Right lobe of liver (tissue), 6 donors: ENCODE measurements at regions not wholly inside any gene's neighbourhood (a gene's known extent, or its start where the extent isn't known, plus 50 kb on each side); places are given as distances from the start of the nearest gene placed in this dataset.
"Not testable (repeated sequence)": the region's sequence is repeated elsewhere in the genome, so short reads cannot be mapped to it uniquely, and the experiment has no call there.

Experiments used
- ATAC-seq, 4 donors: fragments of 200-7000 bp; cut with Tn5 transposase; one replicate each; pipeline ENCODE4 v1.9.1; 2020; ENCODE audit warnings: mild to moderate bottlenecking in 4 of 4, moderate library complexity in 4 of 4
- DNase-seq, 3 donors: peaks; one replicate each; pipeline ENCODE4 v3.0.0-alpha.2; 2020
- H3K27ac ChIP-seq, 3 donors: fragments of 200-600 bp; one replicate each; pipeline ENCODE4 v1.8.0; 2022
- H3K27me3 ChIP-seq, 2 donors: fragments of 200-600 bp; one replicate each; pipeline ENCODE4 v1.8.0; 2022
- H3K36me3 ChIP-seq, 4 donors: fragments of 200-600 bp; sonication (generic) in 1 of 4; one replicate each; pipeline versions ENCODE4 v1.5.1 to v1.8.0; 2017 to 2022; ENCODE audit warnings: control low read depth in 1 of 4
- H3K4me1 ChIP-seq, 4 donors: fragments of 200-600 bp; sonication (generic) in 1 of 4; one replicate each; pipeline versions ENCODE4 v1.5.1 to v1.8.0; 2017 to 2022; ENCODE audit warnings: control low read depth in 1 of 4
- H3K4me3 ChIP-seq, 3 donors: fragments of 200-600 bp; one replicate each; pipeline ENCODE4 v1.8.0; 2022
- H3K9me3 ChIP-seq, 4 donors: fragments of 200-600 bp; sonication (generic) in 1 of 4; one replicate each; pipeline versions ENCODE4 v1.5.1 to v1.8.0; 2017 to 2022; ENCODE audit warnings: control low read depth in 1 of 4
- POLR2A ChIP-seq: fragments of 450-650 bp; IDR thresholded peaks from one replicate; pipeline ENCODE4 v1.6.1; 2017; ENCODE audit warnings: antibody characterized with exemption, mild to moderate bottlenecking
- WGBS: methylation state at CpG from one replicate; pipeline ENCODE4 v1.1.6; 2018; ENCODE audit warnings: low coverage, low lambda C conversion rate; ENCODE audit not compliant: insufficient coverage; ENCODE audit errors: missing lambda C conversion rate; 5-methylcytosine and 5-hydroxymethylcytosine counted together
- intact Hi-C, 2 donors: fragments of 100-400 bp; cut with DNase I; formaldehyde crosslinking; loops; one replicate each; pipeline versions ENCODE4 v1.11.2 to v1.14.1; 2022
- TF ChIP-seq, protein P1 (sequence below), 4 donors: fragments of 200-600 bp in 3 of 4; fragments of 450-650 bp in 1 of 4; IDR thresholded peaks; one replicate each; pipeline versions ENCODE4 v1.5.1 to v1.8.0; 2016 to 2022; ENCODE audit warnings: antibody characterized with exemption in 4 of 4, mild to moderate bottlenecking in 2 of 4
- donor health status: DM: no; HTN: yes; CAD: no.
- donor health status: DM: no; HTN: no; CAD: no.
- donor health status: DM: no; HTN: no; CAD: no.
- donor health status: DM: no; HTN: yes; CAD: no.
- donor health status: DM: no; HTN: yes; CAD: no.

DNA sequence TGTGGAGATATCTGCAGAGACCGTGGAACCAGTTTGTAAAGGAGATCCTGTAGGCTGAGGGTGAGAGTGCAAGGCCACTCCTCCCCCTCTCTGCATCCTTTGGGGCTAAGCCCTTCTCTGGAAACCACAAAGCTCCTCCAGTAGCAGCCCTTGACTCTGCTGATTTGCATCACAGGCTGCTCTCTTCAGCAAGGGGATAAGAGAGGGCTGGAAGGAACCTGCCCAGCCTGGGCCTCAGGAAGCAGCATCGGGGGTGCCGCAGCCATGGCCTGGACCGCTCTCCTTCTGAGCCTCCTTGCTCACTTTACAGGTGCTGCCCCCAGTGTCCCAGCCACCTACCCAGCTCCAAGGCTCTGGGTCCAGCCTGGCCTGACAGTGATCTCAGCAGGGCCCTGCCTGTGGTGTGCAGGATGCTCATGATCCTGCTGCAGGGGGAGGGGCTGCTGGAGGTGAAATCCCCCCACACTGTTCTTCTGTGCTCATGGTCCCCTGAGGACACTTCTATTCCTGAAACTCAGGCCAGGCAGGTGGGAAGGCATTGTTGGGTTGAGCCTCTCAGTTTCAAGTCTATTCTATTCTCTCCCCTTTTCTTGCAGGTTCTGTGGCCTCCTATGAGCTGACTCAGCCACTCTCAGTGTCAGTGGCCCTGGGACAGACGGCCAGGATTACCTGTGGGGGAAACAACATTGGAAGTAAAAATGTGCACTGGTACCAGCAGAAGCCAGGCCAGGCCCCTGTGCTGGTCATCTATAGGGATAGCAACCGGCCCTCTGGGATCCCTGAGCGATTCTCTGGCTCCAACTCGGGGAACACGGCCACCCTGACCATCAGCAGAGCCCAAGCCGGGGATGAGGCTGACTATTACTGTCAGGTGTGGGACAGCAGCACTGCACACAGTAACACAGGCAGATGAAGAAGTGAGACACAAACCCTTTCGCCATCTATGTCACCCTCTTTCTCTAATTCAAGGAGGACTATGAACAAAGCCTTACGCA lies 68.5 kb upstream of the IGLL5 start:
- Histone ChIP-seq H3K36me3 (no peaks in the 10 kb centered on the region), H3K4me1 (no peaks in the 10 kb centered on the region), H3K27ac (no peak overlapping the region), H3K9me3 (no peaks in the 10 kb centered on the region), H3K27me3 (no peaks in the 10 kb centered on the region), H3K4me3 (no peak overlapping the region)
- intact Hi-C loops = no loop called here
- no peak for TF ChIP-seq POLR2A
- 53% methylated on average over 7 of the region's 12 CpGs for WGBS
- ATAC-seq (peak in 2 of 4 donors; percentile 35 to 44), DNase-seq (no peak)

DNA sequence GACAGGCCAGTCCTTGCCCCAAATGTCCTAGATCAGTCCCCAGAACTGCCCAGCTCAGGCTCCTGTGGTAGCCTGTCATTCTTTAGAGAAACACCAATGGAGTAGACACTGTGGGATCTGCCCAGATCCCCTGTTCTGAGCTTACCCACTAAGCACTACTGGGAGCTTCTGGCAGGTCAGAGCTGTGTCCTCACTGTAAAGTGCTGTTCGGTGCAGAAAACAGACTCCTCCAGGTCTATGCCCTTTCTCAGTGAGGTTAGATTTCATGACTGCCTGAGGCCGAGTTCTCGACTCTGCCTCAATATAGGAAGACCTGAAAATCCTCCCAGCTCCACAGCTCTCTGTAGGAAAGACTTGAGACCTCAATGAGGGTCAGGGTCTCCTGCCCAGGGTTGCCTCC lies 67.5 kb upstream of the IGLL5 start:
- ATAC-seq (no peak), DNase-seq (no peak)
- intact Hi-C loops = no loop called here
- TF ChIP-seq, protein P1, sequence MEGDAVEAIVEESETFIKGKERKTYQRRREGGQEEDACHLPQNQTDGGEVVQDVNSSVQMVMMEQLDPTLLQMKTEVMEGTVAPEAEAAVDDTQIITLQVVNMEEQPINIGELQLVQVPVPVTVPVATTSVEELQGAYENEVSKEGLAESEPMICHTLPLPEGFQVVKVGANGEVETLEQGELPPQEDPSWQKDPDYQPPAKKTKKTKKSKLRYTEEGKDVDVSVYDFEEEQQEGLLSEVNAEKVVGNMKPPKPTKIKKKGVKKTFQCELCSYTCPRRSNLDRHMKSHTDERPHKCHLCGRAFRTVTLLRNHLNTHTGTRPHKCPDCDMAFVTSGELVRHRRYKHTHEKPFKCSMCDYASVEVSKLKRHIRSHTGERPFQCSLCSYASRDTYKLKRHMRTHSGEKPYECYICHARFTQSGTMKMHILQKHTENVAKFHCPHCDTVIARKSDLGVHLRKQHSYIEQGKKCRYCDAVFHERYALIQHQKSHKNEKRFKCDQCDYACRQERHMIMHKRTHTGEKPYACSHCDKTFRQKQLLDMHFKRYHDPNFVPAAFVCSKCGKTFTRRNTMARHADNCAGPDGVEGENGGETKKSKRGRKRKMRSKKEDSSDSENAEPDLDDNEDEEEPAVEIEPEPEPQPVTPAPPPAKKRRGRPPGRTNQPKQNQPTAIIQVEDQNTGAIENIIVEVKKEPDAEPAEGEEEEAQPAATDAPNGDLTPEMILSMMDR (IDR thresholded peaks at IDR 0.05) = no peak
- no peak for TF ChIP-seq POLR2A
- WGBS = 60% methylated on average over 1 of the region's 3 CpGs
- Histone ChIP-seq H3K27ac (no peak overlapping the region), H3K36me3 (no peaks in the 10 kb centered on the region), H3K27me3 (no peaks in the 10 kb centered on the region), H3K4me1 (no peaks in the 10 kb centered on the region), H3K9me3 (no peaks in the 10 kb centered on the region), H3K4me3 (no peak overlapping the region)

DNA sequence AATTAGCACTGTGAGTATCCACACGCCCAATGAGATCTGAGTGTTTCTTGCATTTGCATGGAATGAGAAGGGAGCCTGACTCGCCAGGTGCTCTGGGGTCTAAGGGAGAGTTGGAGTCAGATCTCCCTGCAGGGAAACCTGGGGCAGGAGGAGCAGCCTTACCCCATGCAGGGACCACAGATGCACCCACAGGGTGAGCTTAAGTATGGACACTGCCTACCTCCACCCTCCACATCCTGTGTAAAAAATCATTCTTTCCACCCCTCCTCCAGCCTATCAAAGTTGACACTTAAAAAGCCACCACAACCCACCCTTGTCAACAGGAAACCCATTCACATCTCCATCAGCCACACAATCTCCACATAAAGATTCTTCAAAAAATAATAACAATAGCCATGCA lies 67.0 kb upstream of the IGLL5 start:
- intact Hi-C loops = no loop called here
- Histone ChIP-seq H3K4me3 (no peak overlapping the region), H3K36me3 (no peaks in the 10 kb centered on the region), H3K9me3 (no peaks in the 10 kb centered on the region), H3K4me1 (no peaks in the 10 kb centered on the region), H3K27ac (no peak overlapping the region), H3K27me3 (no peaks in the 10 kb centered on the region)
- no peak for TF ChIP-seq POLR2A
- TF ChIP-seq, protein P1 (IDR thresholded peaks at IDR 0.05) = no peak
- ATAC-seq (peak in 3 of 4 donors; percentile 41 to 57 (median 44)), DNase-seq (no peak)
- 50% methylated on average over 1 of the region's 2 CpGs for WGBS

DNA sequence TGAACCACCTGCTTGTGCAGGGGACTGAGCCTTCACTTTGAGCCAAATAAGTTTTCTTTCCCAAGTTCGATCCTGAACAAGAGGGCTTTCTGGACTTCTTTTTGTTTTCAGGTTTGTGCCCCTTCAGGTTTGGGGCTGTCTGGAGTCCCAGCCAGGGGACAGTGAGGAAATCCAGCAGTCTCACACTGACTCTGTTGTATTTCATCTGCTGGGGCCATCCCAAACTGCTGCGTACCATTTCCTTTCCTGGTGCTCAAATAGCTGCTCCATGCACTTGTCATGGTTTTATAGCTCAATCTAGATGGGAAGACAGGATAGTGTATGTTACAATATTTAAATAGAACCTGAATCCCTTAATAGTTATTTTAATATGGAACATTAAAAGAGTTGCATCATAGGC lies 66.3 kb upstream of the IGLL5 start:
- no peak overlapping the region for H3K27ac ChIP-seq
- ATAC-seq (no peak), DNase-seq (no peak)
- no peak overlapping the region for H3K4me3 ChIP-seq
- no peaks in the 10 kb centered on the region for H3K27me3 ChIP-seq
- 85% methylated on average over 1 of the region's 2 CpGs for WGBS
- intact Hi-C loops = no loop called here
- H3K9me3 ChIP-seq = no peaks in the 10 kb centered on the region
- TF ChIP-seq, protein P1 (IDR thresholded peaks at IDR 0.05) = no peak
- H3K4me1 ChIP-seq = no peaks in the 10 kb centered on the region
- H3K36me3 ChIP-seq = no peaks in the 10 kb centered on the region

DNA sequence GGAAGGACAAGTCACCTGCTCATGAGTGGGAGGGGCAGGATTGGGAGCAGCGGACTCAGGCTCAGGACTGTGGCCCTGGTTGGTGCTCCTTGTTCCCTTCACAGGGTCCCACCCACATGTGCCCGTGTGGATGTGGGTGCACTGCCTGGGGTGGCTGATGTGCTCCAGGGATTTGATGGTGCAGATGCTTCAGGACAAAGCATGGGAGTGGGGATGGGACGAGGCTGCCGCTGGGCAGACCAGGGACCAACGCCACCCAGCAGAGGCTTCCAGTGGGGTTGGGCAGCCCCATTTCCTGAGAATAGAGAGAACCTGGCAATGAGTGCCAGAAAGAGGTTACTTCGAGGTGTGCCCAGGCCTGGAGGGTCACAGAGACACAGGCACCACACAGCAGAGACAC lies 65.5 kb upstream of the IGLL5 start:
- intact Hi-C loops = no loop called here

DNA sequence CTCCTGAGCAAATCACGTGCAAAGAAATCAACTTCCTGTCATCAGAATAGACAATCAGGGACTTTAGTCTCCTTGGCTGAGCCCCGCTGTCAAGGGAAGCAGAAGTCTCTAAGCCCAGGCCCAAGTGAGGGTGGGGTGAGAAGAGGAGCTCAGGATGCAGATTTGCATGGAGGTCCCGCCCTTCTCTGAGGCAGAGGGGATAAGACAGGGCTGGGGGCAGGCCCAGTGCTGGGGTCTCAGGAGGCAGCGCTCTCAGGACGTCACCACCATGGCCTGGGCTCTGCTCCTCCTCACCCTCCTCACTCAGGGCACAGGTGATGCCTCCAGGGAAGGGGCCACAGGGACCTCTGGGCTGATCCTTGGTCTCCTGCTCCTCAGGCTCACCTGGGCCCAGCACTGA lies 65.1 kb upstream of the IGLL5 start:
- H3K27me3 ChIP-seq, ATAC-seq, H3K36me3 ChIP-seq, H3K9me3 ChIP-seq, intact Hi-C loops, H3K4me1 ChIP-seq, H3K27ac ChIP-seq, H3K4me3 ChIP-seq, DNase-seq: not testable (repeated sequence)
- WGBS = 15% methylated on average over 2 of the region's 5 CpGs

More for the DNA sequence above, 65.5 kb upstream of the IGLL5 start:
- no peaks in the 10 kb centered on the region for H3K9me3 ChIP-seq
- no peaks in the 10 kb centered on the region for H3K4me1 ChIP-seq
- no peak for TF ChIP-seq POLR2A
- TF ChIP-seq, protein P1 (IDR thresholded peaks at IDR 0.05) = no peak
- no peak overlapping the region for H3K27ac ChIP-seq
- WGBS = 40% methylated on average over 1 of the region's 6 CpGs
- DNase-seq = no peak
- H3K4me3 ChIP-seq = no peak overlapping the region
- no peaks in the 10 kb centered on the region for H3K36me3 ChIP-seq
- no peak for ATAC-seq
- H3K27me3 ChIP-seq = no peaks in the 10 kb centered on the region
